Prostate gland (tissue), 2 donors: ENCODE measurements at regions not wholly inside any gene's neighbourhood (a gene's known extent, or its start where the extent isn't known, plus 50 kb on each side); places are given as distances from the start of the nearest gene placed in this dataset.

Experiments used
- DNase-seq: peaks from one replicate; pipeline ENCODE4 v3.0.0-alpha.2; 2019; ENCODE audit warnings: low spot score
- H3K27ac ChIP-seq, 2 donors: fragments of 200-600 bp; sonication (generic); 2 replicates each; pipeline ENCODE4 v1.5.1; 2017 to 2019
- H3K27me3 ChIP-seq: fragments of 200-600 bp; sonication (generic); replicated peaks from 2 replicates; pipeline ENCODE4 v1.5.1; 2019; ENCODE audit not compliant: insufficient read depth
- H3K36me3 ChIP-seq, 2 donors: fragments of 200-600 bp; sonication (generic); 1 replicate in 1 of 2; 2 replicates in 1 of 2; pipeline versions ENCODE4 v1.5.1 to v1.8.1; 2017 to 2019
- H3K4me1 ChIP-seq: fragments of 200-600 bp; sonication (generic); replicated peaks from 2 replicates; pipeline ENCODE4 v1.5.1; 2019
- H3K4me3 ChIP-seq, 2 donors: fragments of 200-600 bp; sonication (generic); 2 replicates each; pipeline ENCODE4 v1.5.1; 2017 to 2019
- H3K9me3 ChIP-seq: fragments of 200-600 bp; sonication (generic); 2 replicates; pipeline ENCODE4 v1.5.1; 2017
- POLR2A ChIP-seq: fragments of 450-650 bp; IDR thresholded peaks from one replicate; pipeline ENCODE4 v1.6.1; 2016; ENCODE audit warnings: antibody characterized with exemption, mild to moderate bottlenecking
- POLR2AphosphoS5 ChIP-seq: sonication (generic); formaldehyde crosslinking; IDR thresholded peaks from one replicate; pipeline ENCODE4 v1.6.1; 2017; ENCODE audit warnings: antibody characterized with exemption
- WGBS: methylation state at CpG from one replicate; pipeline ENCODE4 v1.1.5; 2018; 5-methylcytosine and 5-hydroxymethylcytosine counted together
- intact Hi-C: fragments of 100-400 bp; cut with DNase I; formaldehyde crosslinking; loops from one replicate; pipeline ENCODE4 v1.14.2; 2022
- TF ChIP-seq, protein P1 (sequence below), 4 experiments: fragments of 200-600 bp in 2 of 4; fragments of 450-650 bp in 2 of 4; sonication (generic) in 2 of 4; IDR thresholded peaks; 1 replicate in 3 of 4; 2 replicates in 1 of 4; pipeline ENCODE4 v1.5.1; 2016 to 2019; ENCODE audit warnings: antibody characterized with exemption in 4 of 4, mild to moderate bottlenecking in 2 of 4, moderate library complexity in 2 of 4

DNA sequence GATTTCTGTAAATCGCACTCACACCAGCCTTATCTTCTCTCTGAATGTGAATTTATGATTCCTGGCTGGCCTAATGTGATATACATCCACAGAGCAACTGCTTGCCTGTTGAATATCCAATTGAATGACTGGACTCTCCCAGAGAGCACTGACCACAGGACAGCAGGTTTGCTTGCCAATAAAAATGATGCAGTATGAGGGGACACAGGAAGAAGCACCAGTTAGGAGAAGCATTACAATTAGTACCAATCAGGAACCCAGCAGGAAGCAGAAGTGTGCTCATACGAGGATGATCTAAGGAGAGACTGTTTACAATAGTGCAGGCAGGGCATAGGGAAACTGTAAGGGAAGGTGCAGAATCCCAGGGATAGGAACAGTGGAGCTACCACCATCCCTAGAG is 127.2 kb upstream of the ZNF366 start:
- H3K4me1 ChIP-seq: no peaks in the 10 kb centered on the region
- no peaks in the 10 kb centered on the region for H3K27me3 ChIP-seq
- TF ChIP-seq POLR2A (no peak), POLR2AphosphoS5 (no peak)
- TF ChIP-seq, protein P1, sequence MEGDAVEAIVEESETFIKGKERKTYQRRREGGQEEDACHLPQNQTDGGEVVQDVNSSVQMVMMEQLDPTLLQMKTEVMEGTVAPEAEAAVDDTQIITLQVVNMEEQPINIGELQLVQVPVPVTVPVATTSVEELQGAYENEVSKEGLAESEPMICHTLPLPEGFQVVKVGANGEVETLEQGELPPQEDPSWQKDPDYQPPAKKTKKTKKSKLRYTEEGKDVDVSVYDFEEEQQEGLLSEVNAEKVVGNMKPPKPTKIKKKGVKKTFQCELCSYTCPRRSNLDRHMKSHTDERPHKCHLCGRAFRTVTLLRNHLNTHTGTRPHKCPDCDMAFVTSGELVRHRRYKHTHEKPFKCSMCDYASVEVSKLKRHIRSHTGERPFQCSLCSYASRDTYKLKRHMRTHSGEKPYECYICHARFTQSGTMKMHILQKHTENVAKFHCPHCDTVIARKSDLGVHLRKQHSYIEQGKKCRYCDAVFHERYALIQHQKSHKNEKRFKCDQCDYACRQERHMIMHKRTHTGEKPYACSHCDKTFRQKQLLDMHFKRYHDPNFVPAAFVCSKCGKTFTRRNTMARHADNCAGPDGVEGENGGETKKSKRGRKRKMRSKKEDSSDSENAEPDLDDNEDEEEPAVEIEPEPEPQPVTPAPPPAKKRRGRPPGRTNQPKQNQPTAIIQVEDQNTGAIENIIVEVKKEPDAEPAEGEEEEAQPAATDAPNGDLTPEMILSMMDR (IDR thresholded peaks at IDR 0.05): no peak
- no peak overlapping the region for H3K4me3 ChIP-seq
- no peak for DNase-seq
- H3K36me3 ChIP-seq: no peaks in the 10 kb centered on the region
- intact Hi-C loops: no loop called here
- 76% methylated on average over 2 of the region's 2 CpGs for WGBS
- H3K9me3 ChIP-seq: no peaks in the 10 kb centered on the region
- H3K27ac ChIP-seq: no peak overlapping the region

DNA sequence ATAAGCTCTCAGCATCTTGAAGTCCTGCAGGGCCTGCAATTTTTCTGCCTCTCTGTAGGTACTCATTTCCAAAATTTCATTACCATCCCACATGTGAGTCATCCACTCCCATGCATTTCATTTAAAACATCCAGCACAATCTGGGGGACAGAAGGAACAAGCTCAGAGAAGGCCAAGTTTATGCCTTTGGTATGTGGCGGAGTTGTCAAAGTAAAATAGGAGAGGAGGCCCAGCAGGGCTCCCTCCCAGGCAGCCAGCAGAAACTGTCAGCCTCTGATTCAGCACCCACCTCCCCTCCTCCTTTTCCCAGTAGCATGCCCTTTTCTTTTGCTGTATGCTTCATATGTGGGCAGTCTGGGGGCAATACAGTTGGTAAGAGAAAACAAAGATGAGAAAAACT is 126.4 kb upstream of the ZNF366 start:
- no peaks in the 10 kb centered on the region for H3K27me3 ChIP-seq
- H3K36me3 ChIP-seq: no peaks in the 10 kb centered on the region
- TF ChIP-seq POLR2A (no peak), POLR2AphosphoS5 (no peak)
- TF ChIP-seq, protein P1 (IDR thresholded peaks at IDR 0.05): no peak
- no peaks in the 10 kb centered on the region for H3K9me3 ChIP-seq
- H3K4me3 ChIP-seq: no peak overlapping the region
- intact Hi-C loops: no loop called here
- WGBS: 60% methylated on average over 1 of the region's 1 CpG
- no peaks in the 10 kb centered on the region for H3K4me1 ChIP-seq
- H3K27ac ChIP-seq: no peak overlapping the region
- DNase-seq: no peak

DNA sequence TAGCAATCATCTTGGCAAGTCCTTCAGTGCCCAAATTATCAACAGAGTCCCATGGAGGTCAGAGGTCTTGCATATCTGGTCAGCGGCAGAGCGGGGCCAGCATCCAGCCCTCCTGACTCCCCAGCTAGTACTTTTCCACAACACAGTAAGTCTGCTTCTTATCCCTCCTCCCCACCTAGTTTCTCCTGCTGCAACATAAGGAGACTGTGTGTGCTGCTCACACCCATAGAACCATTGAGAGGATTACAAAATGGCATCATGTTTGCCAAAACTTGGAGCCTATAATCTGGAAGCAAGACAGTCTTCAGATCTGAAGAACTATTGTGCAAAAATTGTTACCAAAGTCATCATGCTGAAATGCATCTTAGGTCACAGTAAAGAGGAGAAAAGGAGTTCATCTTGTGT is 125.8 kb upstream of the ZNF366 start:
- Histone ChIP-seq H3K36me3 (no peaks in the 10 kb centered on the region), H3K27me3 (no peaks in the 10 kb centered on the region), H3K4me3 (no peak overlapping the region), H3K4me1 (no peaks in the 10 kb centered on the region), H3K9me3 (no peaks in the 10 kb centered on the region), H3K27ac (no peak overlapping the region)
- no peak for DNase-seq
- intact Hi-C loops: no loop called here
- WGBS: 83% methylated on average over 2 of the region's 2 CpGs
- TF ChIP-seq POLR2A: no peak
- no peak for TF ChIP-seq POLR2AphosphoS5
- TF ChIP-seq, protein P1 (IDR thresholded peaks at IDR 0.05): no peak

DNA sequence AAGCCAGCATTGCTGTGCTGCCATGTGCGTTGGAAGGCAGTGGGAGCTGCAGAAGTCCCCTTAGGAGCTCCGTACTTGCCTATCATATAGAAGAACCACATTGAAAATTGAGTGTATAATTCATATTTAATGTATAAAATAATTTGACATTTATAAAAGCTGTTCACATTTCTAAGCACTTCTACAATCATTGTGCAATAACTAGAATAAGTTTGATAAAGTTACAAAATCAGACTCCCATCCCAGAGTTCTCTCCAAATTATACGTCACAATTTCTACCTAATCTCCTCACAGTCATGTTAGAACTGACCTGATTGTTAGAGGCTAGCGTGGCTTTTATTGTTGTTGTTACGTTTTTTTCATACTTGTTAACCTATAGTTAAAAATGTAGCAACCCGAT is 123.5 kb upstream of the ZNF366 start:
- no peaks in the 10 kb centered on the region for H3K36me3 ChIP-seq
- no peak overlapping the region for H3K27ac ChIP-seq
- WGBS: 94% methylated on average over 6 of the region's 6 CpGs
- no peak for TF ChIP-seq POLR2A
- TF ChIP-seq, protein P1 (IDR thresholded peaks at IDR 0.05): no peak
- no peak for DNase-seq
- no peaks in the 10 kb centered on the region for H3K27me3 ChIP-seq
- intact Hi-C loops: no loop called here
- no peak overlapping the region for H3K4me3 ChIP-seq
- H3K4me1 ChIP-seq: no peaks in the 10 kb centered on the region
- no peaks in the 10 kb centered on the region for H3K9me3 ChIP-seq

DNA sequence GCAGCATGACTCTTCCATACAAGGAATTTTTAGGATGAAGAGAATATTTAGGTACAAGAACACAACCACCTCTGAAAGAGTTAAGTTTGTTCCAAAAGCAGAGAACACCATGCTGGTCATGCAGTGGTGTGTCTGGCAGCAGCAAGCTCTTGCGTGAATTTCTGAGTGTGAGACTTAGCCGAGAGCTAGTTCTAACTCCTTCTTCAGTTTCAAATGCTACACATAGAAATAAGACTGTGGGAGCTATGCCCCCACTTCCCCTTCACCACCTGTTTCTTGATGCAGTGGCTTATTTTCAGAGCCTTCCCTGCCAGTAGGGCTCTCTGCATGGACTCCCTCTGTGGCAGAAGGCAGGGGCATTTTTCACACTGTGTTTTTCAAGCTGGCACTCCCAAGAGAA is 122.9 kb upstream of the ZNF366 start:
- H3K4me1 ChIP-seq: no peaks in the 10 kb centered on the region
- WGBS: 71% methylated on average over 2 of the region's 2 CpGs
- DNase-seq: no peak
- no peaks in the 10 kb centered on the region for H3K36me3 ChIP-seq
- H3K9me3 ChIP-seq: no peaks in the 10 kb centered on the region
- H3K4me3 ChIP-seq: no peak overlapping the region
- no peak overlapping the region for H3K27ac ChIP-seq
- H3K27me3 ChIP-seq: no peaks in the 10 kb centered on the region
- intact Hi-C loops: no loop called here
- TF ChIP-seq, protein P1 (IDR thresholded peaks at IDR 0.05): no peak
- TF ChIP-seq POLR2AphosphoS5 (no peak), POLR2A (no peak)
